ENCODE measurements at regions not wholly inside any gene's neighbourhood (a gene's known extent, or its start where the extent isn't known, plus 50 kb on each side); places are given as distances from the start of the nearest gene placed in this dataset.

DNA sequence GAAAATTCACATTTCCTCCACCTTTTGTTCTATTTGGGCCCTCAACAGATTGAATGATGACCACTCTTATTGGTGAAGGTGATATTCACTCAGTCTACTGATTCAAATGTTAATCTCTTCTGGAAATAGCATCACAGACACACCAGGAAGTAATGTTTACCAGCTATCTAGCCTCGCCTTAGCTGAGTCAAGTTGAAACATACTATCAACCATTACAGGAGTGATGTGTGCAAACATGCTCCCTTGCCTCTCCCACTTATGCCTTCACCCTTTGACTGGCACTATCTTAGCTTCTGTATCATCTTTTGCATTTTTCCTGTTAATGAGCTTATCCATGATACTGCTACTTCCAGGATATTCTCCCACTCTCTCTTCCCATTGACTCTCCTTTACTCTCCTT lies 191.9 kb downstream of the CENPW start:
- TF ChIP-seq ELF1 (IDR thresholded peaks at IDR 0.05; ENCODE audit: borderline replicate concordance, low read depth) (no peak), CTCF (IDR thresholded peaks at IDR 0.05 in 2 of 3, conservative IDR thresholded peaks at IDR 0.05 in 1 of 3; ENCODE audit: borderline replicate concordance in 1 of 3, insufficient read depth in 1 of 3, low read depth in 2 of 3, low read length in 2 of 3) (no peak), CEBPB (IDR thresholded peaks at IDR 0.05; ENCODE audit: low read depth) (no peak), POLR2A (IDR thresholded peaks at IDR 0.05; ENCODE audit: borderline replicate concordance, extremely low read depth, insufficient read depth, insufficient read length) (no peak), POLR2AphosphoS5 (IDR thresholded peaks at IDR 0.05; ENCODE audit: low read depth, low read length) (no peak), JUND (IDR thresholded peaks at IDR 0.05) (no peak), SP1 (IDR thresholded peaks at IDR 0.05; ENCODE audit: low read depth) (no peak), YY1 (IDR thresholded peaks at IDR 0.05; ENCODE audit: extremely low read depth, insufficient replicate concordance, low read depth, low read length) (no peak), EZH2 (IDR thresholded peaks at IDR 0.05) (no peak), CBX3 (IDR thresholded peaks at IDR 0.05; ENCODE audit: low read depth) (no peak), ATF3 (IDR thresholded peaks at IDR 0.05) (no peak)
- TF ChIP-seq, protein P1, sequence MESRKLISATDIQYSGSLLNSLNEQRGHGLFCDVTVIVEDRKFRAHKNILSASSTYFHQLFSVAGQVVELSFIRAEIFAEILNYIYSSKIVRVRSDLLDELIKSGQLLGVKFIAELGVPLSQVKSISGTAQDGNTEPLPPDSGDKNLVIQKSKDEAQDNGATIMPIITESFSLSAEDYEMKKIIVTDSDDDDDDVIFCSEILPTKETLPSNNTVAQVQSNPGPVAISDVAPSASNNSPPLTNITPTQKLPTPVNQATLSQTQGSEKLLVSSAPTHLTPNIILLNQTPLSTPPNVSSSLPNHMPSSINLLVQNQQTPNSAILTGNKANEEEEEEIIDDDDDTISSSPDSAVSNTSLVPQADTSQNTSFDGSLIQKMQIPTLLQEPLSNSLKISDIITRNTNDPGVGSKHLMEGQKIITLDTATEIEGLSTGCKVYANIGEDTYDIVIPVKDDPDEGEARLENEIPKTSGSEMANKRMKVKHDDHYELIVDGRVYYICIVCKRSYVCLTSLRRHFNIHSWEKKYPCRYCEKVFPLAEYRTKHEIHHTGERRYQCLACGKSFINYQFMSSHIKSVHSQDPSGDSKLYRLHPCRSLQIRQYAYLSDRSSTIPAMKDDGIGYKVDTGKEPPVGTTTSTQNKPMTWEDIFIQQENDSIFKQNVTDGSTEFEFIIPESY (IDR thresholded peaks at IDR 0.05; ENCODE audit: extremely low read depth, insufficient replicate concordance, low read length) = no peak
